HepG2 (cell line): ENCODE measurements at regions not wholly inside any gene's neighbourhood (a gene's known extent, or its start where the extent isn't known, plus 50 kb on each side); places are given as distances from the start of the nearest gene placed in this dataset.

Experiments used
- ATAC-seq: fragments of 200-7000 bp; cut with Tn5 transposase; 3 replicates; pipeline ENCODE4 v1.9.1; 2020; ENCODE audit warnings: mild to moderate bottlenecking, moderate library complexity
- BruUV-seq: library from RNA; stranded (reverse); fragments of 400-500 nt; replicated peaks from 2 replicates; lab custom pipeline; 2021; lab: Mats Ljungman, UMichigan
- CTCF ChIA-PET: fragments of 300-600 bp; formaldehyde crosslinking; extraction: SDS; loops from one replicate; lab custom pipeline; 2021; ENCODE audit warnings: low total read pairs, inconsistent platforms, low intra/inter-chr PET ratio; lab: Yijun Ruan, JAX
- POLR2A ChIA-PET: fragments of 350-600 bp; sonication (Branson Sonifier 250); formaldehyde crosslinking; loops from one replicate; lab custom pipeline; 2020; ENCODE audit warnings: antibody characterized with exemption, inconsistent platforms; lab: Yijun Ruan, JAX
- DNase-seq: peaks from one replicate; pipeline ENCODE4 v3.0.0-alpha.2; 2015; ENCODE audit warnings: low spot score
- FAIRE-seq: peaks from 3 replicates; lab custom pipeline; 2011; peaks lifted over from hg19 to GRCh38; lab: Jason Lieb, UNC
- H2AFZ ChIP-seq: one replicate; pipeline ENCODE4 v1.6.1; 2011; ENCODE audit warnings: low read length, inconsistent platforms
- H3K27ac ChIP-seq: fragments of 300-600 bp; 3 replicates; pipeline ENCODE4 v1.8.0; 2011; ENCODE audit warnings: mixed run types, mild to moderate bottlenecking, mixed read lengths, low read length, inconsistent platforms; ENCODE audit not compliant: insufficient read depth; ENCODE audit errors: extremely low read length
- H3K27me3 ChIP-seq, 2 experiments: fragments of 200-600 bp in 1 of 2; 2 replicates in 1 of 2; 3 replicates in 1 of 2; pipeline versions ENCODE4 v1.6.0 to v1.8.0; 2011; ENCODE audit warnings: low read length in 2 of 2, mild to moderate bottlenecking in 2 of 2, moderate library complexity in 2 of 2, inconsistent platforms in 1 of 2; ENCODE audit not compliant: insufficient read depth in 2 of 2, control insufficient read depth in 1 of 2
- H3K36me3 ChIP-seq, 2 experiments: fragments of 200-600 bp in 1 of 2; replicated peaks in 1 of 2; 2 replicates in 1 of 2; 3 replicates in 1 of 2; pipeline versions ENCODE4 v1.5.1 to v1.8.0; 2011; ENCODE audit warnings: low read length in 2 of 2, inconsistent platforms in 1 of 2; ENCODE audit not compliant: insufficient read depth in 2 of 2, control insufficient read depth in 1 of 2
- H3K4me1 ChIP-seq: 2 replicates; pipeline ENCODE4 v1.5.1; 2012; ENCODE audit warnings: low read length, inconsistent platforms; ENCODE audit not compliant: insufficient read depth
- H3K4me2 ChIP-seq: 2 replicates; pipeline ENCODE4 v1.6.0; 2011; ENCODE audit warnings: low read depth, low read length, inconsistent platforms
- H3K4me3 ChIP-seq, 3 experiments: fragments of 200-600 bp in 1 of 3; sonication (generic), shearing (Covaris generic) in 1 of 3; replicated peaks in 1 of 3; 2 replicates each; pipeline ENCODE4 v1.5.1; 2011 to 2016; ENCODE audit warnings: low read length in 3 of 3, inconsistent platforms in 2 of 3, low read depth in 2 of 3, mild to moderate bottlenecking in 2 of 3, control low read depth in 1 of 3, mixed read lengths in 1 of 3; ENCODE audit not compliant: insufficient read depth in 1 of 3
- H3K79me2 ChIP-seq: one replicate; pipeline ENCODE4 v1.6.1; 2011; ENCODE audit warnings: low read length, inconsistent platforms; ENCODE audit not compliant: insufficient read depth
- H3K9ac ChIP-seq: 2 replicates; pipeline ENCODE4 v1.6.0; 2011; ENCODE audit warnings: mild to moderate bottlenecking, low read depth, low read length, inconsistent platforms; ENCODE audit not compliant: insufficient read depth
- H3K9me3 ChIP-seq: 2 replicates; pipeline ENCODE4 v1.5.1; 2012; ENCODE audit warnings: mild to moderate bottlenecking, low read length
- H4K20me1 ChIP-seq: 2 replicates; pipeline ENCODE4 v1.6.0; 2011; ENCODE audit warnings: inconsistent platforms, mild to moderate bottlenecking, low read length, moderate library complexity; ENCODE audit not compliant: insufficient read depth
- HOXA7 ChIP-seq: sonication (generic); formaldehyde crosslinking; IDR thresholded peaks from 2 replicates; pipeline ENCODE4 v1.8.1; 2022; ENCODE audit warnings: mild to moderate bottlenecking, missing genetic modification reagents, moderate library complexity
- KAT7 ChIP-seq: IDR thresholded peaks from 2 replicates; pipeline ENCODE4 v1.6.1; 2018; ENCODE audit warnings: borderline replicate concordance, missing compliant biosample characterization
- NAIF1 ChIP-seq: sonication (generic); formaldehyde crosslinking; IDR thresholded peaks from 2 replicates; pipeline ENCODE4 v1.5.0; 2020; ENCODE audit warnings: mild to moderate bottlenecking, missing genetic modification reagents, borderline replicate concordance
- NBN ChIP-seq: fragments of 450-650 bp; conservative IDR thresholded peaks from 2 replicates; pipeline ENCODE4 v1.6.1; 2017
- PCBP2 ChIP-seq: fragments of 200-400 bp; formaldehyde crosslinking; optimal IDR thresholded peaks from 2 replicates; pipeline ENCODE3; 2018; ENCODE audit warnings: low read length, low read depth; ENCODE audit not compliant: poor library complexity, severe bottlenecking
- RAD21 ChIP-seq: fragments of 450-650 bp; formaldehyde crosslinking; IDR thresholded peaks from 2 replicates; pipeline ENCODE4 v1.5.0; 2020; ENCODE audit warnings: mild to moderate bottlenecking
- RELA ChIP-seq: sonication (generic); formaldehyde crosslinking; IDR thresholded peaks from 2 replicates; pipeline ENCODE4 v1.4.0; 2020; ENCODE audit warnings: missing genetic modification reagents
- RXRB ChIP-seq: IDR thresholded peaks from 2 replicates; pipeline ENCODE4 v1.6.1; 2016; ENCODE audit warnings: borderline replicate concordance, missing genetic modification reagents, missing compliant biosample characterization
- SKI ChIP-seq: fragments of 450-650 bp; IDR thresholded peaks from one replicate; pipeline ENCODE4 v1.6.1; 2018; ENCODE audit warnings: mild to moderate bottlenecking; ENCODE audit not compliant: partially characterized antibody
- SKIL ChIP-seq: sonication (generic); formaldehyde crosslinking; IDR thresholded peaks from 2 replicates; pipeline ENCODE4 v1.8.0; 2022; ENCODE audit warnings: missing genetic modification reagents, mild to moderate bottlenecking, moderate library complexity, borderline replicate concordance
- SRSF9 ChIP-seq: fragments of 200-400 bp; formaldehyde crosslinking; IDR thresholded peaks from 2 replicates; pipeline ENCODE4 v1.6.1; 2018; ENCODE audit warnings: borderline replicate concordance, mild to moderate bottlenecking, low read depth, low read length; ENCODE audit not compliant: insufficient read depth, poor library complexity, severe bottlenecking
- THAP11 ChIP-seq: IDR thresholded peaks from 2 replicates; pipeline ENCODE4 v1.6.1; 2016; ENCODE audit warnings: missing biosample characterization, missing genetic modification reagents
- ZNF512B ChIP-seq: sonication (generic); formaldehyde crosslinking; IDR thresholded peaks from 2 replicates; pipeline ENCODE4 v1.5.1; 2020; ENCODE audit warnings: missing genetic modification reagents, mild to moderate bottlenecking, borderline replicate concordance
- ZNF547 ChIP-seq: sonication (generic); formaldehyde crosslinking; IDR thresholded peaks from 2 replicates; pipeline ENCODE4 v1.5.1; 2020; ENCODE audit warnings: mild to moderate bottlenecking, missing genetic modification reagents
- WGBS: methylation state at CpG from one replicate; pipeline ENCODE4 v1.1.6; 2017; ENCODE audit warnings: low lambda C conversion rate; 5-methylcytosine and 5-hydroxymethylcytosine counted together
- in situ Hi-C: cut with HindIII; loops from 2 replicates; pipeline ENCODE4 v1.10.0; 2017; ENCODE audit warnings: low pct_unique_long_range_greater_than_20kb; ENCODE audit not compliant: extremely low pct_ligation_motif_present
- intact Hi-C: fragments of 100-400 bp; cut with micrococcal nuclease; formaldehyde crosslinking; loops from one replicate; pipeline ENCODE4 v1.10.0; 2022; ENCODE audit not compliant: unreplicated experiment

DNA sequence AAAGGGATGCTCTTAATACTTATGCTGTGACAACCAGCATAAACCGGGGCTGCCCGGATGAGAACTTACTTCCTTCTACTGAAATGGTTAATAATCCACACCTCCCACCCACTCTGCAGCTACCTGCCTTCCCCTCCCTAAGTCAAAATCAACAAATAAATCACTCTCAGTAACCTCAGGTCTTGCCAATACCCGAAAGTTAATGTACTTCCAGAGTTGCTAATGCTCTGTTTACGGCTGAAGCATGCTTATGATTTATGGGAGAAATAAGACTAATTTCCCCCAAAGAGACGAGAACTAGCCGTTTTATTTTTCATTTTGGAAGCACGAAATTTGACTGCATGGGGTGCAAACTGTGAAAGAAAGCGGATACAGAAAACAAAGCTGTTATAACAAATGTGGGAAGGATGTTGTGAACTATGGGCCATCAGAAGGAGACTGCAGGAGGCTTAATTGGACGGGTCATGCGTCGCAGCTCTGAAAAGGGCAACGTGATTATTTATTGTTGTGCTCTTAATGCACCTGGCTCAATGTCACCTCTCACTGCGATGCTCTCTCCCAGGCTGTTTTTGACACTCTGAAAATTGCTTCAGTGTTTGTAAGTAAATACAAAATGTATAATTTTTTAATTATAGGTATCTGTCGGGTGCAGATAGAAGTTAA lies 114.0 kb upstream of the SLC7A1 start:
- ATAC-seq (no peak), DNase-seq (no peak), FAIRE-seq (no peak)
- H3K9me3 ChIP-seq: peaks cover 5% of the 10 kb centered on the region; the same call in 1 of the 2 replicates
- no peak overlapping the region for H3K4me3 ChIP-seq
- ChIA-PET CTCF (no interaction called here), POLR2A (no interaction called here)
- H3K36me3 ChIP-seq: no peaks in the 10 kb centered on the region
- no peak overlapping the region for H2AFZ ChIP-seq
- H4K20me1 ChIP-seq: no peaks in the 10 kb centered on the region
- WGBS: 19% methylated on average over 14 of the region's 14 CpGs
- no TSS peak for BruUV-seq
- H3K4me1 ChIP-seq: no peaks in the 10 kb centered on the region
- H3K27me3 ChIP-seq: peaks cover 0 to 5% of the 10 kb centered on the region in 2 experiments; a peak in 1 of 5 replicates
- no peak overlapping the region for H3K9ac ChIP-seq
- in situ Hi-C loops: loop anchor here (5.0 to 25.0 kb wide), 2 partner anchors 202 to 897 kb away; partner anchors contain the start of gene MTUS2
- no peaks in the 10 kb centered on the region for H3K79me2 ChIP-seq
- TF ChIP-seq THAP11 (CRISPR knock-in tag): no peak
- no peak for TF ChIP-seq RXRB (CRISPR knock-in tag)
- no peak for TF ChIP-seq SRSF9
- TF ChIP-seq NAIF1: no peak
- TF ChIP-seq ZNF512B (CRISPR knock-in tag): no peak
- no peak for TF ChIP-seq ZNF547 (CRISPR knock-in tag)
- TF ChIP-seq PCBP2: no peak
- TF ChIP-seq SKIL (CRISPR knock-in tag): no peak
- no peak for TF ChIP-seq KAT7 (CRISPR knock-in tag)
- no peak for TF ChIP-seq SKI
- no peak for TF ChIP-seq NBN
- TF ChIP-seq RAD21 (CRISPR knock-in tag): no peak
- TF ChIP-seq HOXA7 (CRISPR knock-in tag): no peak
- no peak for TF ChIP-seq RELA
- no peak overlapping the region for H3K4me2 ChIP-seq
- H3K27ac ChIP-seq: no peak overlapping the region
- intact Hi-C loops: loop anchor here (5.0 kb wide), 1 partner anchor 403 kb away; no protein-coding TSS in a partner anchor
